ENCODE measurements at regions not wholly inside any gene's neighbourhood (a gene's known extent, or its start where the extent isn't known, plus 50 kb on each side); places are given as distances from the start of the nearest gene placed in this dataset.
"Not testable (repeated sequence)": the region's sequence is repeated elsewhere in the genome, so short reads cannot be mapped to it uniquely, and the experiment has no call there.

DNA sequence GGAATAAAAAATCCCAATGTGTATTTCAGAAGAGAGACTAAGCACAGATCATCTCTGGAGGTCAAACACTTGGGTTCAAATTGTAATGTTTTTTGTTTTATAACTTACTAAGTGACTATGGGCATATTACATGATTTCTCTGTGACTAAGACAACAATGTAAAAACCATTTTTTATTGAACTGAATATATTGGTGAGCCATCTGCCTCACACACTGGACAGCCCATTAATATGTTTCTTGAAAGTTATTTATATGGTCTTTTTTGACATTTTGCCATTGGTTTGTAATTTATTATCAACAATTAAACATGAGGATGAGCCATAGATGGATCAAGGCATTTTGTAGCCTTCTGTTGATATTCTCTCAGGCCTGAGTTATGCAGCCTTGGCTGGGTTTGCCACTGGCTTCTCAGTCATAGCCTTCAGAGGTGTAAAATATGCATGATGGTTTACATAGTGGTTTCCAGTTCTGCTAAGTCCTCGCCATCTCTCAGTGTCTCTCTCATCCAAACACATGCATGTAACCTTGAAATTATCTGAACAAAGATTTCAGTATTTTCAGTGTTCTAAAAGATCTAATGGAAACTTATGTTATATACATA lies 997.2 kb downstream of the DIPK2A start:
- H4K91ac ChIP-seq (ENCODE audit: low read depth, low read length) = no peak overlapping the region
- no CpG with 5 or more reads among the region's 1 CpG for WGBS (ENCODE audit: extremely low coverage, insufficient coverage, insufficient read length)
- H3K4me1 ChIP-seq (ENCODE audit: control insufficient read depth in 1 of 2, insufficient read depth in 2 of 2, low read length in 2 of 2) = no peaks in the 10 kb centered on the region
- H3K27ac ChIP-seq (ENCODE audit: low read depth, low read length) = no peak overlapping the region
- no peak overlapping the region for H3K4me3 ChIP-seq (ENCODE audit: low read depth, low read length)
- H3K9me3 ChIP-seq (ENCODE audit: insufficient read depth, low read depth, low read length) = no peaks in the 10 kb centered on the region
- no peaks in the 10 kb centered on the region for H3K79me1 ChIP-seq (ENCODE audit: low read length)
- H3K9ac ChIP-seq (ENCODE audit: low read length) = no peak overlapping the region
- H2BK12ac ChIP-seq (ENCODE audit: low read length) = no peak overlapping the region
- H2BK5ac ChIP-seq (ENCODE audit: low read depth, low read length, poor library complexity) = no peak overlapping the region
- no peak overlapping the region for H2AK5ac ChIP-seq (ENCODE audit: low read length)
- no peaks in the 10 kb centered on the region for H3K36me3 ChIP-seq (ENCODE audit: control insufficient read depth in 1 of 2, insufficient read depth in 2 of 2, low read length in 2 of 2)
- H4K12ac ChIP-seq (ENCODE audit: low read depth, low read length) = no peak overlapping the region
- H4K8ac ChIP-seq (ENCODE audit: low read depth, low read length) = no peak overlapping the region
- no peak overlapping the region for H3K14ac ChIP-seq (ENCODE audit: low read length)
- H3K27me3 ChIP-seq (ENCODE audit: insufficient read depth, low read length) = no peaks in the 10 kb centered on the region
- no peak for DNase-seq
- no peak overlapping the region for H3K18ac ChIP-seq (ENCODE audit: low read length)
- no peak overlapping the region for H3K4ac ChIP-seq (ENCODE audit: low read depth, low read length)
- no peak overlapping the region for H3K4me2 ChIP-seq (ENCODE audit: low read length)
- H2AFZ ChIP-seq (ENCODE audit: insufficient read depth, low read length, poor library complexity) = no peak overlapping the region
- H2BK120ac ChIP-seq (ENCODE audit: insufficient read depth, low read length, poor library complexity) = no peak overlapping the region
- no peaks in the 10 kb centered on the region for H3K79me2 ChIP-seq (ENCODE audit: control insufficient read depth, insufficient read depth, low read length, poor library complexity)
- H3K23ac ChIP-seq (ENCODE audit: low read length) = no peak overlapping the region

DNA sequence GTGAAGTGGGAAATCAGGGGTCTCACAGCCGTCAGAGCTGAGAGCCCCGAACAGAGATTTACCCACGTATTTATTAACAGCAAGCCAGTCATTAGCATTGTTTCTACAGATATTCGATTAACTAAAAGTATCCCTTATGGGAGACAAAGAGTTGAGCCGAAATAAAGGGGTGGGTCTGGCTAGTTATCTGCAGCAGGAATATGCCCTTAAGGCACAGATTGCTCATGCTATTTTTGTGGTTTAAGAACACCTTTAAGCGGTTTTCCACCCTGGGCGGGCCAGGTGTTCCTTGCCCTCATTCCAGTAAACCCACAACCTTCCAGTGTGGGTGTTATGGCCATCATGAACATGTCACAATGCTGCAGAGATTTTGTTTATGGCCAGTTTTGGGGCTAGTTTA lies 1012.9 kb downstream of the DIPK2A start:
- no CpG with 5 or more reads among the region's 7 CpGs for WGBS (ENCODE audit: extremely low coverage, insufficient coverage, insufficient read length)
- not testable (repeated sequence) for H3K79me2 ChIP-seq (ENCODE audit: control insufficient read depth, insufficient read depth, low read length, poor library complexity)

DNA sequence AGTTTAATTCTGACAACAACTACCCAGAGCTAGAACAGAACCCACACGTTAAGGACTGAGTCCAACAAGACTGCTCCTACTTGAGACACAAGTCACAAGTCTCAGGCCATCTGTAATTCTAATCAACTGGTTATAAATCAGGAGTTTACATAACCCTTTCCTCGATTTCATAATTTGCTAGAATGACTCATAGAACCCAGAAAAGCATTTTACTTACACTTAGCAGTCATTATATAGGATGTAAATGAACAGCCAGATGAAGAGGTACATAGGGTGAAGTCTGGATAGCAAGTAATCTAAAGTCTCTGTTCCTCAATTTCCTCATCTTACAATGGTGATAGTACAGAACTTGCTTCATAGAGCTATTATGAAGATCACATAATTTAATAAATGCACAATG lies 1018.2 kb downstream of the DIPK2A start:
- Histone ChIP-seq H3K36me3 (ENCODE audit: control insufficient read depth in 1 of 2, insufficient read depth in 2 of 2, low read length in 2 of 2) (no peaks in the 10 kb centered on the region), H3K4me1 (ENCODE audit: control insufficient read depth in 1 of 2, insufficient read depth in 2 of 2, low read length in 2 of 2) (no peaks in the 10 kb centered on the region), H3K18ac (ENCODE audit: low read length) (no peak overlapping the region), H4K12ac (ENCODE audit: low read depth, low read length) (no peak overlapping the region), H3K14ac (ENCODE audit: low read length) (no peak overlapping the region), H2BK120ac (ENCODE audit: insufficient read depth, low read length, poor library complexity) (no peak overlapping the region), H3K27me3 (ENCODE audit: insufficient read depth, low read length) (no peaks in the 10 kb centered on the region), H2AFZ (ENCODE audit: insufficient read depth, low read length, poor library complexity) (no peak overlapping the region), H3K27ac (ENCODE audit: low read depth, low read length) (no peak overlapping the region), H3K79me1 (ENCODE audit: low read length) (no peaks in the 10 kb centered on the region), H3K9me3 (ENCODE audit: insufficient read depth, low read depth, low read length) (no peaks in the 10 kb centered on the region), H3K9ac (ENCODE audit: low read length) (no peak overlapping the region), H3K79me2 (ENCODE audit: control insufficient read depth, insufficient read depth, low read length, poor library complexity) (no peaks in the 10 kb centered on the region), H3K4ac (ENCODE audit: low read depth, low read length) (no peak overlapping the region), H3K4me2 (ENCODE audit: low read length) (no peak overlapping the region), H3K4me3 (ENCODE audit: low read depth, low read length) (no peak overlapping the region), H2BK5ac (ENCODE audit: low read depth, low read length, poor library complexity) (no peak overlapping the region), H4K91ac (ENCODE audit: low read depth, low read length) (no peak overlapping the region), H3K23ac (ENCODE audit: low read length) (no peak overlapping the region), H4K8ac (ENCODE audit: low read depth, low read length) (no peak overlapping the region), H2BK12ac (ENCODE audit: low read length) (no peak overlapping the region), H2AK5ac (ENCODE audit: low read length) (no peak overlapping the region)
- DNase-seq = no peak
- no CpG with 5 or more reads among the region's 2 CpGs for WGBS (ENCODE audit: extremely low coverage, insufficient coverage, insufficient read length)

More for the DNA sequence above, 1012.9 kb downstream of the DIPK2A start:
- H3K23ac ChIP-seq (ENCODE audit: low read length); H3K4me2 ChIP-seq (ENCODE audit: low read length); H4K91ac ChIP-seq (ENCODE audit: low read depth, low read length); H3K27ac ChIP-seq (ENCODE audit: low read depth, low read length); H3K18ac ChIP-seq (ENCODE audit: low read length); H3K4ac ChIP-seq (ENCODE audit: low read depth, low read length); DNase-seq; H2BK5ac ChIP-seq (ENCODE audit: low read depth, low read length, poor library complexity); H3K4me1 ChIP-seq (ENCODE audit: control insufficient read depth in 1 of 2, insufficient read depth in 2 of 2, low read length in 2 of 2); H3K9me3 ChIP-seq (ENCODE audit: insufficient read depth, low read depth, low read length); H3K79me1 ChIP-seq (ENCODE audit: low read length); H4K8ac ChIP-seq (ENCODE audit: low read depth, low read length); H3K14ac ChIP-seq (ENCODE audit: low read length); H2BK120ac ChIP-seq (ENCODE audit: insufficient read depth, low read length, poor library complexity); H3K4me3 ChIP-seq (ENCODE audit: low read depth, low read length); H3K9ac ChIP-seq (ENCODE audit: low read length); H4K12ac ChIP-seq (ENCODE audit: low read depth, low read length); H3K27me3 ChIP-seq (ENCODE audit: insufficient read depth, low read length); H2AFZ ChIP-seq (ENCODE audit: insufficient read depth, low read length, poor library complexity); H3K36me3 ChIP-seq (ENCODE audit: control insufficient read depth in 1 of 2, insufficient read depth in 2 of 2, low read length in 2 of 2); H2AK5ac ChIP-seq (ENCODE audit: low read length); H2BK12ac ChIP-seq (ENCODE audit: low read length): not testable (repeated sequence)

DNA sequence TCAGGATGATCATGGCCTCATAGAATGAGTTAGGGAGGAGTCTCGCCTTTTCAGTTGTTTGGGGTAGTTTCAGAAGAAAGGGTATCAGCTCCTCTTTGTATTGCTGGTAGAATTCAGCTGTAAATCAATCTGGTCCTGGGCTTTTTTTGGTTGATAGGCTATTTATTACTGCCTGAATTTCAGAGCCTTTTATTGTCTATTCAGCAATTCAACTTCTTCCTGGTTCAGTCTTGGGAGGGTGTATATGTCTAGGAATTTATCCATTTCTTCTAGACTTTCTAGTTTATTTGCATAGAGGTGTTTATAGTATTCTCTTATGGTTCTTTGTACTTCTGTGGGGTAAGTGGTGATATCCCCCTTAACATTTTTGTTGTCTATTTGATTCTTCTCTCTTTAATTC lies 1024.2 kb downstream of the DIPK2A start:
- Histone ChIP-seq H2BK120ac (ENCODE audit: insufficient read depth, low read length, poor library complexity) (no peak overlapping the region), H3K4me3 (ENCODE audit: low read depth, low read length) (no peak overlapping the region), H2BK5ac (ENCODE audit: low read depth, low read length, poor library complexity) (no peak overlapping the region), H3K9me3 (ENCODE audit: insufficient read depth, low read depth, low read length) (no peaks in the 10 kb centered on the region), H3K36me3 (ENCODE audit: control insufficient read depth in 1 of 2, insufficient read depth in 2 of 2, low read length in 2 of 2) (no peaks in the 10 kb centered on the region), H3K79me1 (ENCODE audit: low read length) (no peaks in the 10 kb centered on the region), H2AK5ac (ENCODE audit: low read length) (no peak overlapping the region), H3K14ac (ENCODE audit: low read length) (no peak overlapping the region), H3K9ac (ENCODE audit: low read length) (no peak overlapping the region), H3K23ac (ENCODE audit: low read length) (no peak overlapping the region), H3K27ac (ENCODE audit: low read depth, low read length) (no peak overlapping the region), H4K8ac (ENCODE audit: low read depth, low read length) (no peak overlapping the region), H2BK12ac (ENCODE audit: low read length) (no peak overlapping the region), H3K4ac (ENCODE audit: low read depth, low read length) (no peak overlapping the region), H4K91ac (ENCODE audit: low read depth, low read length) (no peak overlapping the region), H4K12ac (ENCODE audit: low read depth, low read length) (no peak overlapping the region), H3K4me1 (ENCODE audit: control insufficient read depth in 1 of 2, insufficient read depth in 2 of 2, low read length in 2 of 2) (no peaks in the 10 kb centered on the region), H3K27me3 (ENCODE audit: insufficient read depth, low read length) (no peaks in the 10 kb centered on the region), H3K4me2 (ENCODE audit: low read length) (no peak overlapping the region), H3K18ac (ENCODE audit: low read length) (no peak overlapping the region), H2AFZ (ENCODE audit: insufficient read depth, low read length, poor library complexity) (no peak overlapping the region), H3K79me2 (ENCODE audit: control insufficient read depth, insufficient read depth, low read length, poor library complexity) (no peaks in the 10 kb centered on the region)
- no CpG with 5 or more reads among the region's 1 CpG for WGBS (ENCODE audit: extremely low coverage, insufficient coverage, insufficient read length)
- no peak for DNase-seq
